Stimulated activated naive B cell treated with anti-CD40 and anti-IgM and Interleukin-4, amounts not matched to agents 10 μg/mL and 1 μg/mL and 100 μg/mL, for 72 hours (primary cell): ENCODE measurements at regions not wholly inside any gene's neighbourhood (a gene's known extent, or its start where the extent isn't known, plus 50 kb on each side); places are given as distances from the start of the nearest gene placed in this dataset.

Source experiments
- ATAC-seq, 2 donors: fragments of 150-1000 bp; cut with Tn5 transposase; replicated peaks; 2 replicates each; pipeline ENCODE4 v1.10.0; 2021; ENCODE audit warnings: moderate library complexity in 1 of 2
- DNase-seq: peaks from one replicate; pipeline ENCODE4 v3.0.0; 2021
- H3K27ac Mint-ChIP-seq: one replicate; pipeline ENCODE4 v1.8.0; 2022; ENCODE audit warnings: mild to moderate bottlenecking, mixed read lengths
- H3K27me3 Mint-ChIP-seq, 2 donors: one replicate each; pipeline ENCODE4 v1.8.0; 2022; ENCODE audit warnings: mixed read lengths in 2 of 2
- H3K36me3 Mint-ChIP-seq, 2 donors: one replicate each; pipeline ENCODE4 v1.8.0; 2022; ENCODE audit warnings: mixed read lengths in 2 of 2, mild to moderate bottlenecking in 1 of 2
- H3K4me1 Mint-ChIP-seq, 2 donors: one replicate each; pipeline ENCODE4 v1.8.0; 2022; ENCODE audit warnings: mixed read lengths in 2 of 2, mild to moderate bottlenecking in 1 of 2
- H3K4me3 Mint-ChIP-seq, 2 donors: one replicate each; pipeline ENCODE4 v1.8.0; 2022; ENCODE audit warnings: mild to moderate bottlenecking in 2 of 2, mixed read lengths in 2 of 2, moderate library complexity in 1 of 2
- H3K9me3 Mint-ChIP-seq, 2 donors: one replicate each; pipeline ENCODE4 v1.8.0; 2022; ENCODE audit warnings: mixed read lengths in 2 of 2, mild to moderate bottlenecking in 1 of 2

- peaks cover 25 to 26% of the 10 kb centered on the region in 2 donors for H3K27me3 Mint-ChIP-seq
- ATAC-seq (no peak), DNase-seq (no peak)
- no peak overlapping the region for H3K27ac Mint-ChIP-seq
- H3K4me1 Mint-ChIP-seq = no peaks in the 10 kb centered on the region
- peaks cover 0 to 4% of the 10 kb centered on the region in 2 donors for H3K9me3 Mint-ChIP-seq
- no peak overlapping the region for H3K4me3 Mint-ChIP-seq
- no peaks in the 10 kb centered on the region for H3K36me3 Mint-ChIP-seq
Measured at GRCh38 chr14:94918896-94919295, 149.0 kb upstream of the GSC start.

GRCh38 chr14:94917041-94917600 is 147.2 kb upstream of the GSC start:
- no peak overlapping the region for H3K4me3 Mint-ChIP-seq
- peaks cover 4 to 6% of the 10 kb centered on the region in 2 donors for H3K9me3 Mint-ChIP-seq
- no peak overlapping the region for H3K27ac Mint-ChIP-seq
- peaks cover 18 to 21% of the 10 kb centered on the region in 2 donors for H3K27me3 Mint-ChIP-seq
- H3K36me3 Mint-ChIP-seq = no peaks in the 10 kb centered on the region
- DNase-seq = no peak
- no peaks in the 10 kb centered on the region for H3K4me1 Mint-ChIP-seq
- no peak for ATAC-seq

- Mint-ChIP-seq H3K4me1 (no peaks in the 10 kb centered on the region), H3K27me3 (peaks cover 19 to 24% of the 10 kb centered on the region in 2 donors), H3K36me3 (no peaks in the 10 kb centered on the region), H3K9me3 (peaks cover 9 to 10% of the 10 kb centered on the region in 2 donors), H3K27ac (no peak overlapping the region), H3K4me3 (no peak overlapping the region)
- ATAC-seq (no peak), DNase-seq (no peak)
Measured at GRCh38 chr14:94914191-94914590, 144.3 kb upstream of the GSC start.

- Mint-ChIP-seq H3K4me3 (no peak overlapping the region), H3K27ac (no peak overlapping the region), H3K36me3 (no peaks in the 10 kb centered on the region), H3K4me1 (no peaks in the 10 kb centered on the region), H3K27me3 (peaks cover 6 to 21% of the 10 kb centered on the region in 2 donors), H3K9me3 (peaks cover 8 to 9% of the 10 kb centered on the region in 2 donors)
- no peak for DNase-seq
- no peak for ATAC-seq
Measured at GRCh38 chr14:94907626-94908261, 137.8 kb upstream of the GSC start.

- no peak overlapping the region for H3K4me3 Mint-ChIP-seq
- DNase-seq = no peak
- H3K36me3 Mint-ChIP-seq = no peaks in the 10 kb centered on the region
- H3K27ac Mint-ChIP-seq = no peak overlapping the region
- H3K9me3 Mint-ChIP-seq = peaks cover 5% of the 10 kb centered on the region in 2 donors
- no peak for ATAC-seq
- peaks cover 6 to 17% of the 10 kb centered on the region in 2 donors for H3K27me3 Mint-ChIP-seq
- no peaks in the 10 kb centered on the region for H3K4me1 Mint-ChIP-seq
Measured at GRCh38 chr14:94906991-94907587, 137.2 kb upstream of the GSC start.

DNA sequence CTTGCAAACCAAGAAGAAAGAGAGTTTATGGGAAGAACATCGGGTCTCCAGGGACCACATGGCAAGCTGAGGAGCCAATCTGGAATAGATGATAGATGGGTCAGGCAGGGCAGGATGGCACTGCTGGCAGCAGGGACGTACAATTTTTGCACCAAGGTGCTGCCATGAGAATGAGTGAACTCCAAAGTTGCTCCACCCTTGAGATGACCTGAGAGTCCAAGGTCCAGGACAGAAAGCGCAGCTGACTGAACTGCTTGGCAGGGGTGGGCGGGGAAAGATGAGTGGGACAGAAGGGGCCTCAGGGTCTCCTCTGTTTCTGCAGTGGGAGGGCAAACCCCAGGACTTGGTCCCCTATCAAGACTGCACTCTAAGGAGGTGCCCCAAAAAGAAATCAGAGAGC is 136.7 kb upstream of the GSC start:
- Mint-ChIP-seq H3K4me3 (no peak overlapping the region), H3K27ac (no peak overlapping the region)

DNA sequence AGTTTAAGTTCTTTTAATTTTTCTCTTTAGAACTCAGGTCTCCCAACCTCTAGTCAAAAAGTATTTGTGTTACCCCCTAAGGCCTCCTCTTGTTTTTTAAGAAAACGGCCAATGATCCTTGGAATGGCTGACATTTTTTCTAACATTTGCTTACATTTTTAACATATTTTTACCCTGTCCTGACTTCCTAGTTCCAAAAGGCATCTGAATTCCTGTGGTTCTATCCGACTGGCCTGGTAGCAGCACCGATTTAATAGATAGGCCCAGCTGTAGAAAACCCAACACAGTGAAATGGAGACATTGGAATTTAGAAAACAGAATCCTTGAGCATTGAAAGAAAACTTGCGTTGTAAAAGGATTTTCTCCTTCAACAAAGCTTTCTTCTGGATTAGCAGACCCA is 134.7 kb upstream of the GSC start:
- peaks cover 6 to 13% of the 10 kb centered on the region in 2 donors for H3K27me3 Mint-ChIP-seq
- no peaks in the 10 kb centered on the region for H3K9me3 Mint-ChIP-seq
- DNase-seq = no peak
- H3K36me3 Mint-ChIP-seq = no peaks in the 10 kb centered on the region
- H3K27ac Mint-ChIP-seq = no peak overlapping the region
- H3K4me3 Mint-ChIP-seq = no peak overlapping the region
- H3K4me1 Mint-ChIP-seq = no peaks in the 10 kb centered on the region
- ATAC-seq = no peak

More for the DNA sequence above, 136.7 kb upstream of the GSC start:
- no peak for ATAC-seq
- no peak for DNase-seq
- Mint-ChIP-seq H3K9me3 (peaks cover 3 to 5% of the 10 kb centered on the region in 2 donors), H3K4me1 (no peaks in the 10 kb centered on the region), H3K27me3 (peaks cover 8 to 17% of the 10 kb centered on the region in 2 donors), H3K36me3 (no peaks in the 10 kb centered on the region)

DNA sequence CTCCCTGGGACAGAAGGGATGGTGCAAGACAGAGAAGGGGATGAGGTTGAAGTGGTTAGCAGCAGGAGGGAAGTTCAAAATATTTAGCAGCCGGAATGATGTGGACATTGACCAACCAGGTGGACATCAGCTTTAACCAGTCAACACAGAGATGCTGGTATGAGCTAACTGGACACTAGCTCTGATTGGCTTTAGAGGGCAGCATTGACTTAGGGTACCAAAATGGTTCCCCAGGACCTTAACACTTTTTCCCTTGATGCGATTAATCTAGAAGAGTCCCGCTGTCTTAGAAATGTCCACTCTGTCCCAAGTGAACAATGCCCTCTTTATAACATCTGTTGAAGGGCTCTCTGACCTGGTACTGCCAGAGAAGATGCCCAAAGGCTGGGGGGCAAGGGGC is 134.0 kb upstream of the GSC start:
- Mint-ChIP-seq H3K36me3 (no peaks in the 10 kb centered on the region), H3K27me3 (peaks cover 6 to 8% of the 10 kb centered on the region in 2 donors), H3K4me3 (no peak overlapping the region), H3K9me3 (no peaks in the 10 kb centered on the region), H3K27ac (no peak overlapping the region), H3K4me1 (no peaks in the 10 kb centered on the region)
- ATAC-seq = no peak
- no peak for DNase-seq

- Mint-ChIP-seq H3K27me3 (peaks cover 7 to 8% of the 10 kb centered on the region in 2 donors), H3K27ac (no peak overlapping the region), H3K4me1 (no peaks in the 10 kb centered on the region), H3K36me3 (no peaks in the 10 kb centered on the region), H3K4me3 (no peak overlapping the region), H3K9me3 (no peaks in the 10 kb centered on the region)
- ATAC-seq = no peak
- no peak for DNase-seq
Measured at GRCh38 chr14:94903338-94903737, 133.4 kb upstream of the GSC start.

DNA sequence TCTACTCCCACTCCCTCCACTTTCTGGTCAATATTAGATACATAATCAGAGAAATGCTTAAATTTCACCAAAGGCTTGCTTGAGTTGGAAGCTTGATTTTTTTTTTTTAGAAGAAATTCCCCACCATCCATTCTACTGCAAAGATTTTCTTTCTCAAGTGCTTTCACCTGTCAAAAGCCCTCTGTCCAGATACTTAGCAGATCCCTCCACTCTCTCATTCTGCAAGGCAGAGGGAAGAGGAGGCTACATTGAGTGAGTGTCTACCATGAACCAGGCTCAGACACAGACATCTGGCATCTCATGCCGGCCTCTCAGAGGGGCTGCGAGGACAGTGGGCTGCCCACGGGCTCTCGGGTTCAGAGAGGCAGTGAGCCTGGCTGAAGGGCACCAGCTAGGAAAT is 127.6 kb upstream of the GSC start:
- no peak overlapping the region for H3K27ac Mint-ChIP-seq

DNA sequence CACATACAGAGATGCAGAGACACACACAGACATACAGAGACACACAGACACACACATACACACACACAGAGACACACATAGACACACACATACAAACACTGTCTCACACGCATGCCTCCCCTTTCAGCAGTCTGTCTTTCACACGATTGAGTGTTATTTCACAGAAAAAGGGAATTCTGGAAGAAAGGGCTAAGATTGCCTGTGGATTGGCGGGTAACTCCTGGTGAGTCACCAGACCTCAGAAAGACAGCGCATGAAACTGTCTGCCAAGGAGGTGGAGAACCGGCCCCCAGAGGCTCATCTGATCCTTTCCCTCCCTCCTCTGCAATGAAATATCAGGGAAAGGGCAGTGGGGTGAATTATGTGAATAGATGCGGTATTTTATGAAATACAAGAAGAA is 127.2 kb upstream of the GSC start:
- Mint-ChIP-seq H3K36me3 (no peaks in the 10 kb centered on the region), H3K4me1 (no peaks in the 10 kb centered on the region), H3K4me3 (no peak overlapping the region), H3K27ac (no peak overlapping the region), H3K9me3 (peaks cover 0 to 3% of the 10 kb centered on the region in 2 donors), H3K27me3 (peaks cover 5 to 19% of the 10 kb centered on the region in 2 donors)
- DNase-seq (no peak), ATAC-seq (no peak)

More for the DNA sequence above, 127.6 kb upstream of the GSC start:
- DNase-seq = no peak
- peaks cover 0 to 3% of the 10 kb centered on the region in 2 donors for H3K9me3 Mint-ChIP-seq
- no peak for ATAC-seq
- no peaks in the 10 kb centered on the region for H3K4me1 Mint-ChIP-seq
- no peaks in the 10 kb centered on the region for H3K36me3 Mint-ChIP-seq
- H3K27me3 Mint-ChIP-seq = peaks cover 5 to 19% of the 10 kb centered on the region in 2 donors
- no peak overlapping the region for H3K4me3 Mint-ChIP-seq

GRCh38 chr14:94893411-94894160 is 123.7 kb upstream of the GSC start:
- H3K4me1 Mint-ChIP-seq = no peaks in the 10 kb centered on the region
- H3K36me3 Mint-ChIP-seq = no peaks in the 10 kb centered on the region
- peaks cover 5 to 13% of the 10 kb centered on the region in 2 donors for H3K27me3 Mint-ChIP-seq
- H3K9me3 Mint-ChIP-seq = peaks cover 0 to 3% of the 10 kb centered on the region in 2 donors
- DNase-seq (no peak), ATAC-seq (no peak)
- H3K4me3 Mint-ChIP-seq = no peak overlapping the region
- no peak overlapping the region for H3K27ac Mint-ChIP-seq

DNA sequence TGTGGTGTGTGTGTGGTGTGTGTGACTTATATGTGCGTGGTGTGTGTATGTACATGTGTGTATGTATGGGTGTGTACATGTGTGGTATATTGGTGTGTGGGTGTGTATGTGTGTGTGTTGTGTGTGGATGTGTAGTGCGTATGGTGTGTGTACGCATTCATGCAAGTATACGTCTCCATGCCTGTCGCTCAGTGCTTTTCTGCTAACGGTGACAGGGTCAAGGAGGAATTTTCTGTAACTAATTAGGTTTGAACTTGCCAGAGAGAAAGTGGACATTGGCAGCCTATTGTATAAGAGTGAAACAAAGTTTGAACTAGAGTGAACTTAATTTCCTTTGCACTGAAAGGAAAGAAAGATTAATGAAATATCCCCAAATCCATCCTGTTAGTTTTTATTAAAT is 120.9 kb upstream of the GSC start:
- ATAC-seq (no peak), DNase-seq (no peak)
- Mint-ChIP-seq H3K4me3 (no peak overlapping the region), H3K27me3 (peaks cover 0 to 8% of the 10 kb centered on the region in 2 donors), H3K4me1 (no peaks in the 10 kb centered on the region), H3K36me3 (no peaks in the 10 kb centered on the region), H3K27ac (no peak overlapping the region), H3K9me3 (peaks cover 0 to 2% of the 10 kb centered on the region in 2 donors)

- Mint-ChIP-seq H3K4me1 (no peaks in the 10 kb centered on the region), H3K4me3 (no peak overlapping the region), H3K36me3 (no peaks in the 10 kb centered on the region), H3K27me3 (peaks cover 4 to 17% of the 10 kb centered on the region in 2 donors), H3K27ac (no peak overlapping the region), H3K9me3 (no peaks in the 10 kb centered on the region)
- no peak for DNase-seq
- ATAC-seq = no peak
Measured at GRCh38 chr14:94889520-94890312, 119.8 kb upstream of the GSC start.
